IMR-90 (cell line): ENCODE measurements at regions not wholly inside any gene's neighbourhood (a gene's known extent, or its start where the extent isn't known, plus 50 kb on each side); places are given as distances from the start of the nearest gene placed in this dataset.

ENCODE experiments used
- ATAC-seq: fragments of 200-7000 bp; cut with Tn5 transposase; 2 replicates; pipeline ENCODE4 v1.9.1; 2020; ENCODE audit warnings: low read depth, mild to moderate bottlenecking, moderate library complexity
- BruUV-seq: library from RNA; stranded (reverse); fragments of 400-500 nt; replicated peaks from 2 replicates; lab custom pipeline; 2021; lab: Mats Ljungman, UMichigan
- CTCF ChIA-PET: fragments of 300-600 bp; formaldehyde crosslinking; extraction: SDS; loops from one replicate; lab custom pipeline; 2021; ENCODE audit warnings: antibody characterized with exemption; lab: Yijun Ruan, JAX
- POLR2A ChIA-PET: fragments of 300-600 bp; sonication (Branson Sonifier 250); formaldehyde crosslinking; loops from one replicate; lab custom pipeline; 2022; ENCODE audit warnings: antibody characterized with exemption; ENCODE audit not compliant: unreplicated experiment; lab: Charles Lee
- DNase-seq: peaks from one replicate; pipeline ENCODE4 v3.0.0; 2013
- H2AFZ ChIP-seq: replicated peaks from 2 replicates; pipeline ENCODE3; 2013; ENCODE audit warnings: low read length, mild to moderate bottlenecking; ENCODE audit not compliant: poor library complexity
- H2AK5ac ChIP-seq: 2 replicates; pipeline ENCODE4 v1.6.1; 2013; ENCODE audit warnings: low read depth, low read length, inconsistent platforms
- H2AK9ac ChIP-seq: replicated peaks from 2 replicates; pipeline ENCODE3; 2013; ENCODE audit warnings: mild to moderate bottlenecking, low read depth, low read length, moderate library complexity; ENCODE audit not compliant: poor library complexity
- H2BK120ac ChIP-seq: 2 replicates; pipeline ENCODE4 v1.6.1; 2013; ENCODE audit warnings: low read depth, low read length, inconsistent platforms
- H2BK15ac ChIP-seq: 3 replicates; pipeline ENCODE4 v1.6.1; 2013; ENCODE audit warnings: low read depth, low read length, inconsistent platforms
- H2BK20ac ChIP-seq: 2 replicates; pipeline ENCODE4 v1.6.1; 2013; ENCODE audit warnings: low read depth, mild to moderate bottlenecking, inconsistent platforms, low read length, moderate library complexity
- H2BK5ac ChIP-seq: 2 replicates; pipeline ENCODE4 v1.6.1; 2013; ENCODE audit warnings: mild to moderate bottlenecking, low read depth, low read length, inconsistent platforms; ENCODE audit not compliant: poor library complexity, severe bottlenecking
- H3K14ac ChIP-seq: replicated peaks from 2 replicates; pipeline ENCODE4 v1.6.1; 2013; ENCODE audit warnings: low read depth, low read length, inconsistent platforms
- H3K18ac ChIP-seq: 2 replicates; pipeline ENCODE4 v1.6.1; 2013; ENCODE audit warnings: low read depth, low read length, control low read depth
- H3K23ac ChIP-seq: 2 replicates; pipeline ENCODE4 v1.6.1; 2013; ENCODE audit warnings: low read depth, low read length, inconsistent platforms
- H3K27ac ChIP-seq: 2 replicates; pipeline ENCODE4 v1.5.1; 2013; ENCODE audit warnings: mild to moderate bottlenecking, control low read depth, low read length; ENCODE audit not compliant: insufficient read depth
- H3K27me3 ChIP-seq: 2 replicates; pipeline ENCODE4 v1.6.1; 2013; ENCODE audit warnings: low read length; ENCODE audit not compliant: control insufficient read depth, insufficient read depth
- H3K36me3 ChIP-seq: 2 replicates; pipeline ENCODE4 v1.6.1; 2013; ENCODE audit warnings: low read length, mixed read lengths; ENCODE audit not compliant: control insufficient read depth, insufficient read depth
- H3K4ac ChIP-seq: 2 replicates; pipeline ENCODE4 v1.6.1; 2013; ENCODE audit warnings: low read depth, low read length, inconsistent platforms
- H3K4me1 ChIP-seq: 2 replicates; pipeline ENCODE4 v1.6.1; 2013; ENCODE audit warnings: low read length, mixed read lengths; ENCODE audit not compliant: control insufficient read depth, insufficient read depth
- H3K4me2 ChIP-seq: 2 replicates; pipeline ENCODE4 v1.6.1; 2013; ENCODE audit warnings: low read depth, mild to moderate bottlenecking, control low read depth, low read length, moderate library complexity
- H3K4me3 ChIP-seq: 2 replicates; pipeline ENCODE4 v1.5.1; 2013; ENCODE audit warnings: low read depth, mild to moderate bottlenecking, control low read depth, low read length, moderate library complexity; ENCODE audit not compliant: insufficient read depth
- H3K56ac ChIP-seq: 2 replicates; pipeline ENCODE4 v1.6.1; 2013; ENCODE audit warnings: low read length, inconsistent platforms; ENCODE audit not compliant: insufficient read depth; ENCODE audit errors: extremely low read depth
- H3K79me1 ChIP-seq, 2 experiments: 2 replicates each; pipeline ENCODE4 v1.6.1; 2013; ENCODE audit warnings: low read length in 2 of 2, inconsistent platforms in 1 of 2, low read depth in 1 of 2
- H3K9ac ChIP-seq: 2 replicates; pipeline ENCODE4 v1.6.1; 2013; ENCODE audit warnings: low read depth, low read length, control low read depth
- H3K9me1 ChIP-seq: 2 replicates; pipeline ENCODE4 v1.6.1; 2013; ENCODE audit warnings: low read length, inconsistent platforms; ENCODE audit not compliant: insufficient read depth
- H3K9me3 ChIP-seq: 2 replicates; pipeline ENCODE4 v1.6.1; 2013; ENCODE audit warnings: low read length; ENCODE audit not compliant: control insufficient read depth, insufficient read depth
- H4K20me1 ChIP-seq: 2 replicates; pipeline ENCODE4 v1.6.1; 2013; ENCODE audit warnings: low read length, inconsistent platforms; ENCODE audit not compliant: insufficient read depth
- H4K5ac ChIP-seq: 2 replicates; pipeline ENCODE4 v1.6.1; 2013; ENCODE audit warnings: mild to moderate bottlenecking, low read depth, low read length, control low read depth
- H4K8ac ChIP-seq, 2 experiments: 2 replicates each; pipeline ENCODE4 v1.6.1; 2013; ENCODE audit warnings: low read depth in 2 of 2, low read length in 2 of 2, control low read depth in 1 of 2, inconsistent platforms in 1 of 2
- H4K91ac ChIP-seq: 2 replicates; pipeline ENCODE4 v1.6.1; 2013; ENCODE audit warnings: low read depth, low read length, inconsistent platforms; ENCODE audit not compliant: insufficient read depth
- BHLHE40 ChIP-seq: fragments of 150-350 bp; IDR thresholded peaks from 2 replicates; pipeline ENCODE4 v1.6.1; 2016; ENCODE audit warnings: mild to moderate bottlenecking, low read depth, low read length
- CEBPB ChIP-seq: IDR thresholded peaks from 2 replicates; pipeline ENCODE4 v1.6.1; 2012; ENCODE audit warnings: low read depth, low read length, improper control_type of control experiment
- CHD1 ChIP-seq: IDR thresholded peaks from 2 replicates; pipeline ENCODE4 v1.6.1; 2012; ENCODE audit warnings: low read depth, low read length, improper control_type of control experiment
- FOS ChIP-seq: fragments of 150-350 bp; IDR thresholded peaks from 2 replicates; pipeline ENCODE4 v1.6.1; 2016; ENCODE audit warnings: low read depth, low read length
- MAFK ChIP-seq: IDR thresholded peaks from 2 replicates; pipeline ENCODE4 v1.6.1; 2012; ENCODE audit warnings: low read depth, low read length, improper control_type of control experiment
- MAZ ChIP-seq: IDR thresholded peaks from 2 replicates; pipeline ENCODE4 v1.6.1; 2012; ENCODE audit warnings: low read depth, mild to moderate bottlenecking, low read length, improper control_type of control experiment, moderate library complexity, borderline replicate concordance
- MXI1 ChIP-seq: IDR thresholded peaks from 2 replicates; pipeline ENCODE4 v1.6.1; 2012; ENCODE audit warnings: low read depth, mild to moderate bottlenecking, low read length, moderate library complexity, borderline replicate concordance
- NFE2L2 ChIP-seq: fragments of 150-350 bp; IDR thresholded peaks from 2 replicates; pipeline ENCODE4 v1.6.1; 2016; ENCODE audit warnings: low read depth, mild to moderate bottlenecking, low read length
- POLR2A ChIP-seq: IDR thresholded peaks from 2 replicates; pipeline ENCODE4 v1.6.1; 2012; ENCODE audit warnings: mild to moderate bottlenecking, low read depth, low read length
- RAD21 ChIP-seq: IDR thresholded peaks from 2 replicates; pipeline ENCODE4 v1.6.1; 2012; ENCODE audit warnings: low read length, improper control_type of control experiment
- RCOR1 ChIP-seq: IDR thresholded peaks from 2 replicates; pipeline ENCODE4 v1.6.1; 2012; ENCODE audit warnings: mild to moderate bottlenecking, low read length, improper control_type of control experiment; ENCODE audit not compliant: insufficient replicate concordance
- RFX5 ChIP-seq: IDR thresholded peaks from 2 replicates; pipeline ENCODE4 v1.8.0; 2012; ENCODE audit warnings: low read depth, mild to moderate bottlenecking, low read length, moderate library complexity
- SMC3 ChIP-seq: fragments of 150-350 bp; IDR thresholded peaks from 2 replicates; pipeline ENCODE4 v1.6.1; 2016; ENCODE audit warnings: low read depth, mild to moderate bottlenecking, antibody characterized with exemption, low read length, moderate library complexity
- USF2 ChIP-seq: fragments of 150-350 bp; IDR thresholded peaks from 2 replicates; pipeline ENCODE4 v1.6.1; 2017; ENCODE audit warnings: mild to moderate bottlenecking, antibody characterized with exemption, low read length, low read depth
- WGBS, 2 experiments: methylation state at CpG; one replicate each; pipeline versions ENCODE4 v1.1.5 to v1.1.7; 2013; ENCODE audit warnings: missing lambda C conversion rate in 2 of 2; ENCODE audit not compliant: insufficient read length in 1 of 2; ENCODE audit errors: extremely low coverage in 2 of 2; 5-methylcytosine and 5-hydroxymethylcytosine counted together
- dilution Hi-C: fragments of 300-500 bp; cut with HindIII; formaldehyde crosslinking; loops from one replicate; pipeline ENCODE4 v1.14.3; 2018; ENCODE audit warnings: low sequenced_read_pairs; ENCODE audit not compliant: unreplicated experiment
- in situ Hi-C: fragments of 300-500 bp; cut with MboI; formaldehyde crosslinking; loops from 3 replicates; pipeline ENCODE4 v1.14.3; 2019; ENCODE audit warnings: low sequenced_read_pairs, inconsistent platforms, mixed read lengths
- intact Hi-C: fragments of 100-400 bp; cut with micrococcal nuclease; formaldehyde crosslinking; loops from 2 replicates; pipeline ENCODE4 v1.10.0; 2022
- TF ChIP-seq, protein P1 (sequence below): fragments of 150-350 bp; IDR thresholded peaks from 2 replicates; pipeline ENCODE4 v1.6.1; 2016; ENCODE audit warnings: low read depth, mild to moderate bottlenecking, low read length, moderate library complexity, borderline replicate concordance
- TF ChIP-seq, protein P2 (sequence below): conservative IDR thresholded peaks from 2 replicates; pipeline ENCODE4 v1.5.1; 2012; ENCODE audit warnings: mild to moderate bottlenecking, low read depth, low read length, improper control_type of control experiment

DNA sequence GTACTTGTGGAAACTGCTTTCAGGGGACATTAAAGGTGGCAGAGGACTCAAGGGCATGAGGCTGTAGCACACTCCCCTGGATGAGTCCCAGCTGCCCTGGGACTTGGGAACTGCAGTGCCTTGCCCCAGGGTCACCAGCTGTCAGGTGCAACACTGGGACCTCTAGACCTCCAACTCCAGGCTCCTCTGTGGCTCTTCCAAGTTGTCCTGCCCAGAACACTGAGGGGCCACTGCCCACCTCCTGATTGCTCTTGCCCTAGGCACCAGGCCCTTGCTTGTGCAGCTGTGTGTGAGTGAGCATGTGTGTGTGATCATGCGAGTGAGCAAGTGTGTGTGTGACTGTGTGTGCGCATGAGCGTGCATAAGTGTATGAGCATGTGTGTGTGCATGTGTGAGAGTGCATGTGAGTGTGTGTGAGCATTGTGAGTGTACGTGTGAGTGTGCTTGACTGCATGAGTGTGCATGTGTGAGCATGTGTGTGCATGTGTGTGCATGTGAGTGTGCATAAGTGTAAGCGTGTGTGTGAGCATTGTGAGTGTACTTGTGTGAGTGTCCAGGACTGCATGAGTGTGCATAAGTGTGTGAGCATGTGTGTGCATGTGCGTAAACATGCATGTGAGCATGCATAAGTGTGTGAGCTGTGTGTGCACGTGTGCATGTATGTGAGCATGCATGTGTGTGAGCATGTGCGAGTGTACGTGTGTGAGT lies 301.5 kb downstream of the NDUFA10 start:
- no peaks in the 10 kb centered on the region for H3K4me1 ChIP-seq
- H2BK5ac ChIP-seq, result no peak overlapping the region
- POLR2A ChIA-PET, result no interaction called here
- no peak overlapping the region for H2AK5ac ChIP-seq
- H4K8ac ChIP-seq, result no peak overlapping the region
- H3K9ac ChIP-seq, result no peak overlapping the region
- H3K4me2 ChIP-seq, result no peak overlapping the region
- no peak overlapping the region for H3K4ac ChIP-seq
- H2BK15ac ChIP-seq, result no peak overlapping the region
- intact Hi-C loops, result no loop called here
- H2AK9ac ChIP-seq, result no peak overlapping the region
- ATAC-seq (no peak), DNase-seq (no peak)
- H3K23ac ChIP-seq, result no peak overlapping the region
- no peaks in the 10 kb centered on the region for H3K9me1 ChIP-seq
- no peak overlapping the region for H2AFZ ChIP-seq
- H3K18ac ChIP-seq, result no peak overlapping the region
- H3K4me3 ChIP-seq, result no peak overlapping the region
- no peaks in the 10 kb centered on the region for H3K36me3 ChIP-seq
- CTCF ChIA-PET, result no interaction called here
- 67% methylated on average over 8 of the region's 9 CpGs; no CpG with 5 or more reads in 1 of the 2 experiments for WGBS, 2 experiments
- H4K91ac ChIP-seq, result no peak overlapping the region
- H3K27me3 ChIP-seq, result no peaks in the 10 kb centered on the region
- H4K5ac ChIP-seq, result no peak overlapping the region
- H3K9me3 ChIP-seq, result peaks cover 62% of the 10 kb centered on the region
- H4K20me1 ChIP-seq, result no peaks in the 10 kb centered on the region
- H3K14ac ChIP-seq, result no peak overlapping the region
- TF ChIP-seq RAD21, result no peak
- TF ChIP-seq CEBPB, result no peak
- no peak for TF ChIP-seq RFX5
- no peak for TF ChIP-seq MXI1
- no peak for TF ChIP-seq MAFK
- TF ChIP-seq SMC3, result no peak
- TF ChIP-seq, protein P1, sequence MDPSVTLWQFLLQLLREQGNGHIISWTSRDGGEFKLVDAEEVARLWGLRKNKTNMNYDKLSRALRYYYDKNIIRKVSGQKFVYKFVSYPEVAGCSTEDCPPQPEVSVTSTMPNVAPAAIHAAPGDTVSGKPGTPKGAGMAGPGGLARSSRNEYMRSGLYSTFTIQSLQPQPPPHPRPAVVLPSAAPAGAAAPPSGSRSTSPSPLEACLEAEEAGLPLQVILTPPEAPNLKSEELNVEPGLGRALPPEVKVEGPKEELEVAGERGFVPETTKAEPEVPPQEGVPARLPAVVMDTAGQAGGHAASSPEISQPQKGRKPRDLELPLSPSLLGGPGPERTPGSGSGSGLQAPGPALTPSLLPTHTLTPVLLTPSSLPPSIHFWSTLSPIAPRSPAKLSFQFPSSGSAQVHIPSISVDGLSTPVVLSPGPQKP, result no peak
- TF ChIP-seq, protein P2, sequence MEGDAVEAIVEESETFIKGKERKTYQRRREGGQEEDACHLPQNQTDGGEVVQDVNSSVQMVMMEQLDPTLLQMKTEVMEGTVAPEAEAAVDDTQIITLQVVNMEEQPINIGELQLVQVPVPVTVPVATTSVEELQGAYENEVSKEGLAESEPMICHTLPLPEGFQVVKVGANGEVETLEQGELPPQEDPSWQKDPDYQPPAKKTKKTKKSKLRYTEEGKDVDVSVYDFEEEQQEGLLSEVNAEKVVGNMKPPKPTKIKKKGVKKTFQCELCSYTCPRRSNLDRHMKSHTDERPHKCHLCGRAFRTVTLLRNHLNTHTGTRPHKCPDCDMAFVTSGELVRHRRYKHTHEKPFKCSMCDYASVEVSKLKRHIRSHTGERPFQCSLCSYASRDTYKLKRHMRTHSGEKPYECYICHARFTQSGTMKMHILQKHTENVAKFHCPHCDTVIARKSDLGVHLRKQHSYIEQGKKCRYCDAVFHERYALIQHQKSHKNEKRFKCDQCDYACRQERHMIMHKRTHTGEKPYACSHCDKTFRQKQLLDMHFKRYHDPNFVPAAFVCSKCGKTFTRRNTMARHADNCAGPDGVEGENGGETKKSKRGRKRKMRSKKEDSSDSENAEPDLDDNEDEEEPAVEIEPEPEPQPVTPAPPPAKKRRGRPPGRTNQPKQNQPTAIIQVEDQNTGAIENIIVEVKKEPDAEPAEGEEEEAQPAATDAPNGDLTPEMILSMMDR, result no peak
- TF ChIP-seq FOS, result no peak
- no peak for TF ChIP-seq MAZ
- TF ChIP-seq NFE2L2, result no peak
- TF ChIP-seq USF2, result no peak
- no peak for TF ChIP-seq RCOR1
- TF ChIP-seq BHLHE40, result no peak
- no peak for TF ChIP-seq CHD1
- TF ChIP-seq POLR2A, result no peak
- H3K27ac ChIP-seq, result no peak overlapping the region
- BruUV-seq, result no TSS peak
- in situ Hi-C loops, result no loop called here
- dilution Hi-C loops, result no loop called here
- H2BK120ac ChIP-seq, result no peak overlapping the region
- H3K56ac ChIP-seq, result no peak overlapping the region
- no peaks in the 10 kb centered on the region for H3K79me1 ChIP-seq
- H2BK20ac ChIP-seq, result no peak overlapping the region
